K562 (cell line): ENCODE measurements at regions not wholly inside any gene's neighbourhood (a gene's known extent, or its start where the extent isn't known, plus 50 kb on each side); places are given as distances from the start of the nearest gene placed in this dataset.

Source experiments
- ATAC-seq: fragments of 200-7000 bp; cut with Tn5 transposase; 3 replicates; pipeline ENCODE4 v1.9.1; 2020; ENCODE audit warnings: moderate library complexity
- BruUV-seq: library from RNA; stranded (reverse); fragments of 400-500 nt; replicated peaks from 2 replicates; lab custom pipeline; 2021; lab: Mats Ljungman, UMichigan
- CTCF ChIA-PET: fragments of 300-600 bp; formaldehyde crosslinking; extraction: SDS; loops from one replicate; lab custom pipeline; 2021; ENCODE audit warnings: low intra/inter-chr PET ratio; lab: Yijun Ruan, JAX
- POLR2A ChIA-PET: fragments of 300-600, 350-650 bp; sonication (Branson Sonifier 250); formaldehyde crosslinking; extraction: SDS; loops from one replicate; lab custom pipeline; 2021; ENCODE audit warnings: antibody characterized with exemption, inconsistent platforms; lab: Yijun Ruan, JAX
- DNase-seq, 4 experiments: peaks; one replicate each; pipeline versions ENCODE4 v3.0.0 to v3.0.0-alpha.2; 2011 to 2018; ENCODE audit warnings: low spot score in 3 of 4, mixed read lengths in 3 of 4; ENCODE audit errors: extremely low read depth in 1 of 4
- FAIRE-seq: peaks from 2 replicates; lab custom pipeline; 2011; peaks lifted over from hg19 to GRCh38; lab: Jason Lieb, UNC
- H2AFZ ChIP-seq: 2 replicates; pipeline ENCODE4 v1.6.0; 2011; ENCODE audit warnings: low read depth, low read length, control low read depth, inconsistent platforms
- H3K27ac ChIP-seq: fragments of 200-600 bp; 3 replicates; pipeline ENCODE4 v1.8.0; 2011; ENCODE audit warnings: low read depth, mild to moderate bottlenecking, control low read depth, inconsistent platforms, low read length, moderate library complexity, mixed read lengths; ENCODE audit errors: extremely low read depth
- H3K27me3 ChIP-seq, 2 experiments: fragments of 300-600 bp in 1 of 2; 2 replicates in 1 of 2; 3 replicates in 1 of 2; pipeline versions ENCODE4 v1.6.0 to v1.8.0; 2011; ENCODE audit warnings: inconsistent platforms in 2 of 2, low read length in 2 of 2, mild to moderate bottlenecking in 1 of 2, mixed read lengths in 1 of 2, moderate library complexity in 1 of 2; ENCODE audit not compliant: control insufficient read depth in 2 of 2, insufficient read depth in 2 of 2
- H3K36me3 ChIP-seq: fragments of 300-600 bp; 3 replicates; pipeline ENCODE4 v1.8.0; 2011; ENCODE audit warnings: mild to moderate bottlenecking, low read length, inconsistent platforms; ENCODE audit not compliant: control insufficient read depth, insufficient read depth
- H3K4me1 ChIP-seq, 2 experiments: fragments of 200-600 bp in 1 of 2; replicated peaks in 1 of 2; 2 replicates in 1 of 2; 3 replicates in 1 of 2; pipeline versions ENCODE4 v1.5.1 to v1.8.0; 2011; ENCODE audit warnings: inconsistent platforms in 2 of 2, low read length in 2 of 2, mild to moderate bottlenecking in 1 of 2, mixed read lengths in 1 of 2, moderate library complexity in 1 of 2; ENCODE audit not compliant: control insufficient read depth in 2 of 2, insufficient read depth in 2 of 2
- H3K4me2 ChIP-seq: 2 replicates; pipeline ENCODE4 v1.6.1; 2011; ENCODE audit warnings: low read length, control low read depth, inconsistent platforms, mixed read lengths; ENCODE audit not compliant: insufficient read depth
- H3K4me3 ChIP-seq: fragments of 200-600 bp; sonication (generic), shearing (Covaris generic); 2 replicates; pipeline ENCODE4 v1.5.1; 2016; ENCODE audit warnings: control low read depth, inconsistent platforms
- H3K79me2 ChIP-seq: fragments of 200-600 bp; 3 replicates; pipeline ENCODE4 v1.8.0; 2011; ENCODE audit warnings: low read length, inconsistent platforms; ENCODE audit not compliant: control insufficient read depth, insufficient read depth
- H3K9ac ChIP-seq, 2 experiments: 2 replicates each; pipeline versions ENCODE4 v1.6.0 to v1.6.1; 2011; ENCODE audit warnings: low read depth in 2 of 2, low read length in 2 of 2, control low read depth in 1 of 2, inconsistent platforms in 1 of 2, mild to moderate bottlenecking in 1 of 2, mixed read lengths in 1 of 2; ENCODE audit not compliant: insufficient read depth in 1 of 2
- H3K9me1 ChIP-seq: one replicate; pipeline ENCODE4 v1.6.0; 2011; ENCODE audit warnings: inconsistent platforms, mild to moderate bottlenecking, low read length, moderate library complexity; ENCODE audit not compliant: control insufficient read depth, insufficient read depth
- H3K9me3 ChIP-seq: replicated peaks from 2 replicates; pipeline ENCODE4 v1.5.1; 2011; ENCODE audit warnings: low read depth, low read length, inconsistent platforms; ENCODE audit not compliant: control insufficient read depth, insufficient read depth
- H4K20me1 ChIP-seq: replicated peaks from 2 replicates; pipeline ENCODE4 v1.6.1; 2011; ENCODE audit warnings: low read length, inconsistent platforms, mixed read lengths; ENCODE audit not compliant: control insufficient read depth, insufficient read depth
- MECOM ChIP-seq: fragments of 250-450 bp; sonication (Bioruptor Pico); IDR thresholded peaks from 2 replicates; pipeline ENCODE4 v1.8.0; 2022; ENCODE audit warnings: inconsistent platforms
- RBM34 ChIP-seq: fragments of 200-400 bp; formaldehyde crosslinking; IDR thresholded peaks from 2 replicates; pipeline ENCODE4 v1.6.1; 2018; ENCODE audit warnings: low read length, borderline replicate concordance; ENCODE audit not compliant: insufficient read depth
- RFX1 ChIP-seq: fragments of 450-650 bp; IDR thresholded peaks from 2 replicates; pipeline ENCODE4 v1.6.1; 2016; ENCODE audit warnings: mild to moderate bottlenecking, moderate library complexity
- ZBTB26 ChIP-seq: fragments of 450-650 bp; formaldehyde crosslinking; IDR thresholded peaks from 2 replicates; pipeline ENCODE4 v1.4.0; 2022; ENCODE audit warnings: missing genetic modification characterization
- ZBTB33 ChIP-seq: sonication (generic); formaldehyde crosslinking; IDR thresholded peaks from 2 replicates; pipeline ENCODE4 v1.8.1; 2023; ENCODE audit warnings: mild to moderate bottlenecking, missing genetic modification reagents
- ZNF764 ChIP-seq: fragments of 250-450 bp; sonication (Bioruptor Pico); IDR thresholded peaks from 2 replicates; pipeline ENCODE4 v1.4.0; 2020; ENCODE audit warnings: low read depth, mild to moderate bottlenecking, moderate library complexity
- WGBS: fragments of 100-300 bp; shearing (Covaris generic); methylation state at CpG from one replicate; pipeline ENCODE4 v1.1.6; 2016; ENCODE audit warnings: low coverage, mixed read lengths; ENCODE audit not compliant: insufficient coverage; ENCODE audit errors: missing lambda C conversion rate; 5-methylcytosine and 5-hydroxymethylcytosine counted together
- in situ Hi-C: fragments of 300-500 bp; cut with MboI; formaldehyde crosslinking; loops from 4 replicates; pipeline ENCODE4 v1.15.0; 2018; ENCODE audit warnings: inconsistent platforms, mixed read lengths
- intact Hi-C: fragments of 100-400 bp; cut with micrococcal nuclease; formaldehyde crosslinking; loops from 2 replicates; pipeline ENCODE4 v1.14.2; 2022

GRCh38 chr15:62899090-62899493 lies 143.5 kb upstream of the TPM1 start:
- Histone ChIP-seq H3K4me1 (peaks cover 4 to 10% of the 10 kb centered on the region in 2 experiments; a peak in 4 of 5 replicates), H3K36me3 (no peaks in the 10 kb centered on the region), H4K20me1 (0 out of 2 replicates have a peak, but pooled peaks cover 3% of the 10 kb centered on the region), H3K4me3 (no peak overlapping the region), H3K27ac (no peak overlapping the region), H3K9ac (no peak overlapping the region), H3K9me3 (no peaks in the 10 kb centered on the region), H3K9me1 (peaks cover 3% of the 10 kb centered on the region), H3K79me2 (no peaks in the 10 kb centered on the region), H3K4me2 (no peak overlapping the region), H2AFZ (no peak overlapping the region), H3K27me3 (peaks cover 27 to 43% of the 10 kb centered on the region in 2 experiments)
- ChIA-PET POLR2A (no interaction called here), CTCF (no interaction called here)
- no peak for FAIRE-seq
- BruUV-seq = no TSS peak
- TF ChIP-seq ZBTB33 (CRISPR knock-in tag) (no peak), RBM34 (no peak), RFX1 (no peak), MECOM (CRISPR knock-in tag) (no peak), ZBTB26 (CRISPR knock-in tag) (no peak), ZNF764 (CRISPR knock-in tag) (no peak)
- no peak for ATAC-seq
- 0% methylated on average over 2 of the region's 2 CpGs for WGBS
- in situ Hi-C loops = no loop called here
- intact Hi-C loops = no loop called here
- DNase-seq = no peak
